GM12892 (cell line): ENCODE measurements at regions not wholly inside any gene's neighbourhood (a gene's known extent, or its start where the extent isn't known, plus 50 kb on each side); places are given as distances from the start of the nearest gene placed in this dataset.
"Not testable (repeated sequence)": the region's sequence is repeated elsewhere in the genome, so short reads cannot be mapped to it uniquely, and the experiment has no call there.

Experiments used
- DNase-seq: peaks from one replicate; pipeline ENCODE4 v3.0.0; 2011; ENCODE audit not compliant: insufficient read length
- FAIRE-seq: peaks from 2 replicates; lab custom pipeline; 2011; peaks lifted over from hg19 to GRCh38; lab: Jason Lieb, UNC
- POLR2A ChIP-seq: IDR thresholded peaks from 2 replicates; pipeline ENCODE4 v1.6.1; 2011; ENCODE audit warnings: low read depth, low read length, control low read depth
- POLR2AphosphoS5 ChIP-seq: IDR thresholded peaks from 2 replicates; pipeline ENCODE4 v1.6.1; 2011; ENCODE audit warnings: low read depth, low read length, control low read depth
- TAF1 ChIP-seq: IDR thresholded peaks from 2 replicates; pipeline ENCODE4 v1.6.1; 2011; ENCODE audit warnings: low read depth, mild to moderate bottlenecking, control low read depth, low read length, borderline replicate concordance

DNA sequence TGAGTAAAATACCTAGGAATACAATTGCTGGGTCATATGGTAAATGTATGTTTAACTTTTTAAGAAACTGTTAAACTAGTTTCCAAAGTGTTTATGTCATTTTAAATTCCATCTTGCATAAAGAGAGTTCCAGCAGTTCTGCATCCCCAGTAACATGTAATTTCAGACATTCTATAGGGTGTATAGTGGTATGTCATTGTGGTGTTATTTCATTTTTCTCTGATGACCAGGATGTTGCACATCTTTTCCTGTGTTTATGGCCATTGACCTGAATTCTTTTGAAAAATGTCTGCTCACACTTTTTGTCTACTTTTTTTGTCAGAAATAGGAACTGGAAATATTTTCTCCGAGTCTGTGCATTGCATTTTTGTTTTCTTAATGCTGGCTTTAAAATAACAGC is 128.9 kb downstream of the TMEM200A start:
- DNase-seq (no peak), FAIRE-seq (no peak)
- TF ChIP-seq POLR2AphosphoS5 (no peak), TAF1 (no peak), POLR2A (no peak)

DNA sequence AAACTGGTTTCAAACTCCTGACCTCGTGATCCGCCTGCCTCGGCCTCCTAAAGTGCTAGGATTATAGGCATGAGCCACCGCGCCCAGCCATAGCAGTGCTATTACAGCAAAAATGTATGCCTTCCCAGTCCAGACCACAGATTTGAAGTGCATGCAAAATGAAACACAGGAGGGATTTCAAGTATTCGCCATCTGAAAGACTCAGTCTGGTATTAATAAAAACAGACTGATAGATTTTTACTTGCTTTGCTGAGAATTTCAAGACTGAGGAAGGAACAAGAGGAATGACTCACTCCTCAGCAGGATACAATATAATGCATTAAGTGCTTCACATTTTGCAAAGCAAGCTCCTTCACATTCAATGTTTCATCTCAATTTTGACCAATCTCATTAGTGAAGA is 134.9 kb downstream of the TMEM200A start:
- no peak for DNase-seq
- TF ChIP-seq TAF1: no peak
- no peak for TF ChIP-seq POLR2A
- no peak for TF ChIP-seq POLR2AphosphoS5
- FAIRE-seq: no peak

DNA sequence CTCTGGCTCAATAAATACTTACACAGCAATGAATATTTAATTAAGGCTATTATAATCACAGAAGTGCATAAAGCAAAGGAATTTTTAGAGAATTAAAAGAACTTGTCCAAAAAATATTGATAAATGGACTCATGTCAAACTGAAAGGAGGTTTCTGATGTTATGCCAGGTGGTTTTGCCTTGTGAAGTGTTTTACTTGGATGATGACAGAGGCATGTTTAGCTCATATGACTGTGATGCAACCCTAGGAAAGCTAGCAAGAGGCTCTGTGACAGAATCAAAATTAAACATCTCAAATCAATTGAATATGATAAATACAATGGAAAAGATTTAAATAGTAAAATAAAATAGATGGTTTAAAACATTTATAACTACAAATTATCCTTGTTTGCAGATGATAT is 137.3 kb downstream of the TMEM200A start:
- DNase-seq (no peak), FAIRE-seq (no peak)
- TF ChIP-seq TAF1 (no peak), POLR2A (no peak), POLR2AphosphoS5 (no peak)

DNA sequence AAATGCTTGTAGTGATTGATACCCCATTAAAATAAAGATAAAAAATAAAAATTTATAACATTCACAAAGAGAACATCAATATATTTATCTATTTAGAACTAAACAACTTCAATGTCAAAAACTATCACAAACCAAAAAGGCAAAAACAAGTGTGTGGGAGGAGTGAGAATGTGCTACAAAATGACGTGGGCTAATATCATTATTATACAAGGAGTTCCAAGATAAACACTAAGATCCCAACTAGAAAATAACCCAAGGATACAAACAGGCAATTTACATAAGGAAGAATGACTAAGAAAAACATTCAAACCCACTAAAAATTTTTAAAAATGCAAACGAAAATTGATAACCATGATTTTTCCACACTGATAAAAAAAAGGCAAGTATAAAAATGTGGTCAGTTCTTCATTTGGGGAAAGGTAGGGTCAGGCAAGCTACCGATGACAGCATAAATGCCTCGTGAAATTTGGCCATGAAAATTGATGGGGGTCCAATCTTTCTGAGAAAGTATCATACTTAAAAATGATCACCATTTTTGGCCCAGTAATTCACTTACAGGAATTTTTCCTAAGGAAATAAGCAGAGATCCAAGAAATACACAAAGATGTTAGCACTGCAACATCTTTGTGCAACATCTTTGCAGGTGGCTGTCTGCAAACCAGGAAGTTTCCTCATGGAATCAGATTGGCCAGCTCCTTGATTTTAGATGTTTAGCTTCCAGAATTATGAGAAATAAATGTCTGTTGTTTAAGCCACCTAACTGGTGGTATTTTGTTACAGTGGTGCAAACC is 140.2 kb downstream of the TMEM200A start:
- TF ChIP-seq POLR2A (no peak), TAF1 (no peak), POLR2AphosphoS5 (no peak)
- FAIRE-seq (no peak), DNase-seq (no peak)

DNA sequence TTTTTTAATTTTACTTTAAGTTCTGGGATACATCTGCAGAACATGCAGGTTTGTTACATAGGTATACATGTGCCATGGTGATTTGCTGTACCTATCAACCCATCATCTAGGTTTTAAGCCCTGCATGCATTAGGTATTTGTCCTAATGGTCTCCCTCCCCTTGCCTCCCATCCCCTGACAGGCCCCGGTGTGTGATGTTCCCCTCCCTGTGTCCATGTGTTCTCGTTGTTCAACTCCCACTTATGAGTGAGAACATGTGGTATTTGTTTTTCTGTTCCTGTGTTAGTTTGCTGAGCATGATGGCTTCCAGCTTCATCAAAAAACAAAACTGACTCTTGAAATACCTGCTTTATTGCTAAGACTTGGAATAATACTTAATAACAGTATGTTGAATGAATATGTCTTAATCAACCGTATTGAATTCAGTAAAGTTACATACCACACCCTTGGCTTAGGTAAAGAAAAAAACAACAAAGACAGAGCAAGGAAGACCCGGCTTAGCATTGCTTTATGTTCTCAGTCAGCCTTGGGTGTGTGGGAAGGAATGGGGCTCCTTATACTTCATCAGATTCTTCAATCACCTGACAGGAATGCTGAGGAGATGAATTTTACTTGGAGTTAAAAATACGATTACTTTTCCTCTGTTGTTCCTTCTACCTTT is 141.3 kb downstream of the TMEM200A start:
- not testable (repeated sequence) for FAIRE-seq, DNase-seq

DNA sequence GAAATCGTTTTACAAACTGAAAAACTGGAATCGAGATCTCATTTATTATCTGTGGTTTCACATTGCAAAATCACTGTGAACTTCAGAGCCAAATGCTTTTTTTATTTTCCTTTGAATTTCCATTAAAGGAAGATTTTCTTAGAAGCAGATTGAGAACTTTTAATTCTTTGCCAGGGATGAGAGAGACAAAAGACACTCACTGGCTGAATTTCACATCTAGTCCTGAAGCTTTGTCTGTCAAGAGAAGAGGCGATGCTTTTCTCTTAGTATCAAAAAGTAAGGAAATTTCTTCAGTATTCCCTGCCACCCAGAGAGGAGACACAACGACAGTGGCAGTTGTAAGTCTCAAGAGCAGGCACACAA is 141.8 kb downstream of the TMEM200A start:
- no peak for FAIRE-seq
- DNase-seq: no peak
- TF ChIP-seq POLR2AphosphoS5 (no peak), TAF1 (no peak), POLR2A (no peak)

DNA sequence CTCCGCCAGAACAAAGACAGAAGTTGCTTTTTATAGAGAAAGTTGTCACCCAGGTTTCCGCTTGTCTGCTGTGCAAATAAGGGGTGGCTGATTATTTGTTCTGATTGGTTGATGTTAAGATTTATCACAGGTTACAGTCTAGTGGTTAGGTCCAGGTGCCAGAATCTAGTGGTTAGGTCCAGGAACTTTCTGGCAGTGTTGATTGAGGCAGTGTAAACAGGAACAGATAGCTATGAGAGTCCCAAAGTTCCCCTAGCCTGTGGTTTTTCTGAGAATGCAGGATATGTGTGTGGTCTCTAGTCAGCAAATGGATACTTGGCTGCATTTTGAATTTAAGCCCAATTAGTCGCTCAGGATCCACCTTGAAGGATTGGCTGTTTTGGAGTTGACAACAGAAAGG is 148.0 kb downstream of the TMEM200A start:
- FAIRE-seq (peak; percentile 79), DNase-seq (no peak)
- TF ChIP-seq POLR2AphosphoS5: no peak
- TF ChIP-seq POLR2A: no peak
- TF ChIP-seq TAF1: no peak

DNA sequence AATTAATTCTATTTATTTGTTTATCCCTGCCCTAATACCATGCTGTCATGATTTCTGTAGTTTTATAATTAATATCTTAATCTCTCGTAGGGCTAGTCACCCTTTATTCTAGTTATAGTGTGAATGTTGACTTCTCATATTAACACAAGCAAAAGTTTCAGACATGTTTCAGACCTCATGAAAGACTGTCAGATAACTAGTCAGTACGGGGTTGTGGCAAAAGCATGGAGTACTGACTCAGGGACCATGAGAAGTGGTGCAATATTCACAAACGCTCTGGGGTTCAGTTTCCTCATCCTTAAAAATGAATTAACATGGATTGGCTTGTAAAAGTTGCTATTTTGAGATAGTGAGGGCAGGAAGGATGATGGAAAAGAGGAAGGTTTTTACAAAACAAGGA is 148.9 kb downstream of the TMEM200A start:
- DNase-seq: no peak
- peak; percentile 27 for FAIRE-seq
- TF ChIP-seq TAF1: no peak
- TF ChIP-seq POLR2AphosphoS5: no peak
- TF ChIP-seq POLR2A: no peak

DNA sequence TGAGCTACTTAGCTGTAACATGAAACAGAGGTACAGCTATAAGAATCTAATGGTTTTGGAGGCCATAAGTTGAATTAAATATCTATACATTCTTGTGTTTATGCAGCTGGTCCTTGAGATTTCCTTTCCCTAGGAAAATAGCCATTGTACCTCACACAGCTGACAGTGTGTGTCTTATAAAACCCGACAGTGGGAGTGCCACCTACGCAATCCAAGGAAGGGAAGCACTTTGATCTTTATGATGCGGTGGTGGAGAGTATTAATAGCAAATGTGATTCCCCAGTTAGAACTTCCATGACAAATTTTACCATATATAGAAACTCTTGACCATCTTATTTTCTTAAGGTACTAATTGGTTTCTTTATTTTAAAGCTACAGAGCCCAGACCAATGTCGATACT is 149.5 kb downstream of the TMEM200A start:
- TF ChIP-seq POLR2AphosphoS5 (no peak), TAF1 (no peak)

DNA sequence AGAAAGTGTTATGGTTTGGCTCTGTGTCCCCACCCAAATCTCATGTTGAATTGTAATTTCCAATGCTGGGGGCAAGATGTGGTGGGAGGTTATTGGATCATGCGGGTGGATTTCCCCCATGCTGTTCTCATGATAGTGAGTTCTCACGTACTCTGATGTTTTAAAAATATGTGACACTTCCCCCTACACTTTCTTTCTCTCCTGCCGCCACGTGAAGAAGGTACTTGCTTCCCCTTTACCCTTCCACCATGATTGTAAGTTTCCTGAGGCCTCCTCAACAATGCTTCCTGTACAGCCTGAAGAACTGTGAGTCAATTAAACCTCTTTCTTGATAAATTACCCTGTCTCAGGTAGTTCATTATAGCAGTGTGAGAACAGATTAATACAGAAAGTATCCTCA is 150.8 kb downstream of the TMEM200A start:
- TF ChIP-seq POLR2AphosphoS5 (no peak), TAF1 (no peak), POLR2A (no peak)
- FAIRE-seq (no peak), DNase-seq (no peak)

More for the DNA sequence above, 149.5 kb downstream of the TMEM200A start:
- FAIRE-seq (no peak), DNase-seq (no peak)

DNA sequence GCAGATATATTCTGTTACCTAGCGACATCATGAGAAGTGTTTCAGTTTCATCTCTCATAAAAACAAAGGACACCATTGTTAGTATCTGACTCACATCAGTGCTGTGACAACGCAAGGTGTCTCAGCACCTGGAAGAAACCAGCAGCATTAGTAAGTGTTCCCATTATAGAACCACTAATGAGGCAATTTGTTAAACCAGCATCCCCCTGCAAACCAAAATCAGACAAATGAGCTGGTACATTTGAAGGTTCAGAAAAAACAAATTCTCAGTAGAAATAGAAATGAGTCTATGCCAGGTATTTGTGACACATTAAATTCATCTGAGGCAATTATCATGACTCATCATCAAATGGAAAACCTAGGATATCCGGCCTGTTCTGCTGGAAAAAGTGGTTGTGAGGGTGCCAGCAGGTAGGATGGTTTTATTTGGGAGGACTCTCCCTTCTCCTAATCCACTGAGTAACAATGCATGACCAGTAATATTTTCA is 151.7 kb downstream of the TMEM200A start:
- no peak for FAIRE-seq
- TF ChIP-seq POLR2A (no peak), POLR2AphosphoS5 (no peak), TAF1 (no peak)
- no peak for DNase-seq

DNA sequence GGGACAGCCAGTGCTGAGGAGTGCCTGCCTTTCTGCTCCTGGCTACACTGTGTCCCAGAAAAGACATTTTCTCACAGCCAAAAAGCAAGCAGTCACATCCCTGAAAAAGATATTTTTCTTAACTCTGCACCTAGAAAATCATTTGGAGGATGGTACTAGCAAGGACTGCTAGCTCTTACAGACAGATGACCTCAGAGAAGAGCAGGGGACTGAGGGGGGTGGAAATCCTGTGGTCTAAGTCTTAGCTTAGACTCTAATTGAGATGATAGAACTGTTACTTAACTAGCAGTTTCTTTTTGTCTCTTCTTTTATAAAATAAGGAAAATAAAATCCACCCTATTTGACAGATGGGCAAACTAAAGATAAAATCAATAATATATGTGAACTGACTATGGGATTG is 152.8 kb downstream of the TMEM200A start:
- FAIRE-seq (no peak), DNase-seq (no peak)
- TF ChIP-seq POLR2A (no peak), POLR2AphosphoS5 (no peak), TAF1 (no peak)
